Activated CD4-positive, CD25-positive, alpha-beta regulatory T cell treated with anti-CD3 and anti-CD28 coated beads, Interleukin-2, amount 50 U/mL, for 72 hours (primary cell): ENCODE measurements at regions not wholly inside any gene's neighbourhood (a gene's known extent, or its start where the extent isn't known, plus 50 kb on each side); places are given as distances from the start of the nearest gene placed in this dataset.

Experiments used
- DNase-seq: peaks from one replicate; pipeline ENCODE4 v3.0.0; 2021

DNA sequence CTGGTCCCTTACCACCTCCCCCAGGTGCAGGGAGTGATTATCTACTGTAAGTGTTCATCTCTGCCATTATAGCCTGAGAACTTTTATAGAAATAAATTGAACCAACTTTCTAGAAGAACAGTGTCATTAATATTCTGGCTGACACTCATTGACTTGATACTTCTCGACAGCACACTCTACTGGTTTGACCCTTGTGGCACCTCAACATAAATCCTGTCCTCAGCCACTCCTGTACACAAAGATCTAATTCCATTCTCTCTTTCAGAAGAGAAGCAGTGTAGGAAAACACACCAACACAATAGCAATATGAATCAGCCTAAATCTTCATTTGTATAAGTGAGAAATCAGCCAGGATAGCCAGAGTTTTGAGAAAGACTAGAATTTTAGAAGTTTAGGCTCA, 417.7 kb downstream of the TAF11L14 start:
- no peak for DNase-seq

DNA sequence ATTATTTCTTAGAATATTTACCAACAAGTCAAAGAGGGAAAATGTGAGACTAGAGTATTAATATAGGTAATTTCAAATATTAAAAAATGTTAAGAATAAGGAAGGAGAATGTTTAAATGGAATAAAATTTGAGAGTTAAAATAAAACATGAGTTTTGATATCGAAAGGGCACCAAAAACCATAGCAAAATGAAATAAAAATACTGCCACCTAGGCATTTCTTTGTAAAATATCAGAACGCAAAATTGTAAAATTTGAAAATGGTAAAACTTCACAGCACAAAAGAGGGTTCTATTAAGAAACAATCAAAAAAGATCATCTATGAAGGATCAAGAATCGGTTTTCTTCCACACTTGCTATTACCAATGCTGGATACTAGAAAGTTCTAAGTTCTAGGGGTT, 418.3 kb downstream of the TAF11L14 start:
- no peak for DNase-seq

- no peak for DNase-seq
Measured at GRCh38 chr5:18057725-18058124, 423.5 kb downstream of the TAF11L14 start.

DNA sequence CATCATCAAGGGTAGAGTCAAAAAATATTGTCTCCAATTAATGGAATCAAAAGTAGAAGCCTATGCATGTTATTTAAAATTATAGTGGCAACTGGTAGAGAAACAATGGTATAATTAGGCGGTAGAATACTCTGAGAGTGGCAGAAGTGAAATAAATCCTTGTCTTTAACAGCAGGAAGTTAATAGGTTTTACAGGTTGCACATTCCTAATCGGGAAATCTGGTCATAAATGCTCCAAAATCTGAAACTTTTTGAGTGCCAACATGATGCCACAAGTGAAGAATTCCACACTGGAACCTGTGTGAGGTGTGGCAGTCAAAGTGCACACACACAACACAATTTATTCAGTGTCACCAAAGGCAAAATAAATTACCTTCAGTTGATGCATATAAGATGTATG, 433.4 kb downstream of the TAF11L14 start:
- no peak for DNase-seq

DNA sequence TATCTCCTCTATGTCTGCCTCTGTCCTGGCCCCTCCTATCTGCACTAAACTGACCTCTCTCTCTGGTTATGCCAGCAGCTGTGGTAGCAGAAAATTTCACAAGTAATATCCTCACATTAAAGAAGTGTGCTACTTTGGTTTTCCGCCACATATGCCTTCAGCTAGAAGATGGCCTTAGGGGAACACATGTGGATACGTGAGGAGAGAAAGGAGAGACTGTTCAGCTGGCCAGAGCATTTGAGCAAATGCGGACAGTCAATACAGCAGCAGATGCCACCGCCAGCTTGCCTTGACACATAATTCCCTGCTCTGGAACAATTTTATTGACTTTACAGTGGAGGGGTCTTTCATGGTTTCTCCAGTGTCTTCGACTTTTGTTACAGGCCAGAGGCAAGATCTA, 434.6 kb downstream of the TAF11L14 start:
- DNase-seq = no peak

DNA sequence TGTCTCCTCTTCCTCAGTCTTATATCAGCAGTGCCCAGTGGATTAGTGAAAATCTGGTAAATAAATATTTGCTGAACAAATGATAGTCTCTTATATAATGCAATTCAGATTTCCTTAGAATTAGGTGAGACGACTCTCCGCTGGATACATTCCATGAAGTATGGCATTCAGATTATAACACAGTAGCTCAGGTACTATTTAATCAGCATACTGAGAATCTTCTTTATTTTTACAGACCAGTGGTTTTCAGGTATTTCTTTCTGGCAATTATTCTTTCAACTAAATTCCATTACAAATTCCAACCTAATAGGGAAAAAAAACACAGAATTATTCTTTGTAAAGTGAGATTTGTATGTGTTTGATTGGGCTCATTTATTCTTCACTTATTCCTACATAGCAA, 435.5 kb downstream of the TAF11L14 start:
- DNase-seq = no peak

DNA sequence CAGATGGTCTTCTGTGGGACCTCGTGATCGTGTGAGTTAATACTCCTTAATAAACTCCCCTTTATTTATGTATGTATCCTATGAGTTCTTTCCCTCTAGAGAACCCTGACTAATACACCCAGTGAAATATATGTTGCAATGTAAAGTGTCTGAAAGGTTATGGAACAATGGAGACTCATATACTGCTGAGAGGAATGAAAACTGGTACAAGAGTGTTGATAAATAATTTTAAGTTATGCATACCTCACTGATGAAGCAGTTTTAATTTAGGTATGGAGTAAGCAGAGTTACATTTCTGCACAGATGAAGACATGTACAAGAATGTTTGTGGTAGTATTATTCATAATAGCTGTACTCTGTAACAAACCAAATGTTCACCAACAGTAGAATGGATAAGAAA, 438.3 kb downstream of the TAF11L14 start:
- no peak for DNase-seq

GRCh38 chr5:18074961-18075360, 440.7 kb downstream of the TAF11L14 start:
- no peak for DNase-seq

GRCh38 chr5:18078157-18078556, 443.9 kb downstream of the TAF11L14 start:
- DNase-seq = no peak

DNA sequence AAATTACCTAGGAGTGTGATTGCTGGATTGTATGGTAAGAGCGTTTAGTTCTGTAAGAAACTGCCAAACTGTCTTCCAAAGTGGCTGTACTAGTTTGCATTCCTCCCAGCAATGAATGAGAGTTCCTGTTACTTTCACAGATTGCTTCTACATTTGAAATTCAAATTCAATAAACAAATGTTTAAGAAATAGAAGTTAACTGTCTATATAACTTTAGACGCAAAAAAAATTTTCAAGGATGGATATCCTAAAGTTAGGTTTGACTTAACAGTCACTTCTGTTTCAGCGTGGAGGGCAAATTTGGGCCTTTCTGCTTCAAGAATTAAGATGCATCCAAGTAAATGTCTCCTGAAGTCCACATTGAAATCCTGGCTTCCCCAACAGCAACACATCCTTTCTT, 445.6 kb downstream of the TAF11L14 start:
- DNase-seq = no peak

DNA sequence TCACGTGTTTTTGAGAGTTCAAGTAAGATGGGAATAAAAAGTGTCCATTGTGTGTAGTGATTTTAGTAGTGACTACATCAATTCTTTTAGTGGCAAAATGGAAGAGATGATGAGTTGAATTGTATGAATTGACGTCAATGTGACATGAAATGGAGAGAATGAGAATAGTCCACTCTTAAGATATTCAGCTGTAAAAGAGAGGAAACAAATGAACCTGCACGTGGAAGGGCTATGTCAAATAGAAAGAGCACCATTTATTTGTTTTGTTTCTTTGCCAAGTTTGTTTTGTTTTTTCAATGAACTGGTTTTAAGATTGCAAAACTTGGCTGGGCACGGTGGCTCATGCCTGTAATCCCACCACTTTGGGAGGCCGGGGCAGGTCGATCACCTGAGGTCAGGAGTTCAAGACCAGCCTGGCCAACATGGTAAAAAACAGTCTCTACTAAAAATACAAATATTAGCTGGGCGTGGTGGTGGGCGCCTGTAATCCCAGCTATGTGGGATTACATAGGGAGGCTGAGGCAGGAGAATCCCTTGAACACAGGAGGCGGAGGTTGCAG, 453.8 kb downstream of the TAF11L14 start:
- no peak for DNase-seq

GRCh38 chr5:18090177-18090576, 455.9 kb downstream of the TAF11L14 start:
- no peak for DNase-seq

DNA sequence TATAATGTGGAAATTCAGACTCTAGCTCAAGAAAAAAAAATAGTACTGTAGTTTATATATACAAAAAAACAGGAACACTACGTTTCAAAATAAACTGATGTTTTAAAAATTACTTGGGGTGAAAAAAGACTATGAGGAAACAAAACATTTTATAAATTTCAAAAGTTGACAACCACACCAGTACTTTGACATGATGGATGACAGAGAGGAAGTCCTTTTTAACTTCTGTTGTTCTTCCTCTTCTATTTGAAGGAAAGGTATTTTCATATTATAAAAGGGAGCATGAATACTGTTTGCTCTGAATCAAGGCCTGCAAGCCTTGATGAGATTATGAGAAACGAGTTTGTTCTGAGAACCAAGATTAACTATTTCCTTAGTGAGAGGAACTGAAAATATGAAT, 456.9 kb downstream of the TAF11L14 start:
- DNase-seq = no peak

DNA sequence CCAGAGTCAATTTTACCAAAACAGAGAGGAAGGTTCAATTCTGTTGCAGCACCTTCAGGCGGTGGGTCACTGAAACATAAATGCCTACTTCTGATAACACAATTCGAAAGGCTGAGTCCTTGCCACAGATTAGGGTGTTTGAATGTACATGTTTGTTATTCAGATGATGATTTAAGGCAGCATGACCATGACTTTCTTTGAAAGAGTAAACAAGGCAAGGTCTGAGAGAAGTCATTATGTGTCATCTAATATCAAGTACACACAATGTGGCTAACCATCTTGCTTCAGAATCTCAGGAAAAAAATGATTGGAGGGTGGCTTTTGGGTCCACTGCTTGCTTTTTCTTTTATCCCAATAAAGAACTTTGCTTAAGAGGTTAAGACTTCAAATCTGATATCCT, 457.5 kb downstream of the TAF11L14 start:
- DNase-seq = no peak

DNA sequence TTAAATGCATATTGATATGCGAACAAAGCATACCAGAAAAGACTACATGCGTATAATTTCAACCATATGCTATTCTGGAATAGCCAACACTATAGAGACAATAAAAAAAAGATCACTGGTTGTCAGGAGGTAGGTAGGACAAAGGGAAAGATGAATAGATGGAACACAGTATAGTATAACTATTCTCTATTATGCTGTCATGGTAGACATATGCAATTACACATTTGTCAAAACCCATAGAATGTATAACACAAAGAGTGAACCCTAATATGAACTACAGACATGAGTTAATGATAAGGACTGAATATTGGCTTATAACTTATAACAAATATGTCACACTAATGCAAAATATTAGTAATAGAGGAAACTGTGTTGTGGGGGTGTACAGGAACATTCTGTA, 460.8 kb downstream of the TAF11L14 start:
- DNase-seq = no peak

GRCh38 chr5:18097817-18098216, 463.6 kb downstream of the TAF11L14 start:
- DNase-seq = no peak

- DNase-seq = no peak
Measured at GRCh38 chr5:18098691-18099090, 464.4 kb downstream of the TAF11L14 start.

- no peak for DNase-seq
Measured at GRCh38 chr5:18099261-18099660, 465.0 kb downstream of the TAF11L14 start.

DNA sequence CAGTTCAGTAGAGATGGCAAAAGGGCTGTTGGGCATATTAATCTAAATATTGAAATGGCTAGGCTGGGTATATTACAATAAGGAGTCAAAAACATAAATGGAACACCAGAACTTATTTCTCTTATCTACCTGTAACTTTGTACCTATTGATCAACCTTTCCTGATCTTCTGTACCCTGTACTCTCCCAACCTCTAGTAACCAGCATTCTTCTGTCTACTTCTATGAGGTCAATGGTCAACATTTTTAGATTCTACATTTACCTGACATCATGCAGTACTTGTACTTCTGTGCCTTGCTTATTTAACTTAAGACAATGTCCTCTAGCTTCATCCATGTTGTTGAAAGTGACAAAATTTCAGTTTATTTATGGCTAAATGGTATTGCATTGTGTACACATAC, 467.3 kb downstream of the TAF11L14 start:
- no peak for DNase-seq

DNA sequence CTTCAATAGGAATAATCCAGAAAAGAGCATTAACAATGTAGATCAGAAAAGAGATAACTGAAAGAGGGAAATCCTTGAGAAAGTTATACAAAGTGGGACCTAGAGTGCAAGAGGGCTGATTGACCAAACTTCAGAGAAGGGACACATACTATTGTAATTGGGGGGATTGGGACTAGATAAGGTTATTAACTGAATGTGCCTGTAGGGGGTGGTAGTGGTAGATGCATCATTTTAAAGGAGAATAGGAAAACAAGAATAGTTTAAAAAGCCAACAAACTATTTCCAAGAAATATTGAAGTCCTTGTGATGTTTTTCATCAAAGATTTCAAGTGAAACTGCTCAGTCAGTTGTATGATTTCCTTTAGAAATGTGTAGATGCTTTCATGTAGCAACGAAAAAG, 468.5 kb downstream of the TAF11L14 start:
- DNase-seq = no peak

DNA sequence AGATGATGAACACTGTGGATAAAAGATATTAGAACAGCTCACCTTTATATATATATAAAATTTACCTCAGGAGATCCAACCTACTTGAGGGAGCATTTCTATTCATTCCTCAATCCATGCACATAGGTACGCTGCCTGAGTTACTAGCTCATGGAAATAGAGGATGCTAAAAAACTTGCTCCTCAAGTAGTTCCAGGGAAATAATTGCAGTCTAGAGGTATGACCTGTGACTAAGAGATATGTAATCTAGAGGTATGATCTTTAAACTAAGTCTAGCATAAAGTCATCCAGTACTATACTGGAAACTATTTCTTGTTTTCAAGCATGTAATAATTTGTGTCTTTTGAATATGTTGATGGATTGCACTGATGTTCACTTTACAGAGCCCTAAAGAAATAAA, 471.2 kb downstream of the TAF11L14 start:
- no peak for DNase-seq

DNA sequence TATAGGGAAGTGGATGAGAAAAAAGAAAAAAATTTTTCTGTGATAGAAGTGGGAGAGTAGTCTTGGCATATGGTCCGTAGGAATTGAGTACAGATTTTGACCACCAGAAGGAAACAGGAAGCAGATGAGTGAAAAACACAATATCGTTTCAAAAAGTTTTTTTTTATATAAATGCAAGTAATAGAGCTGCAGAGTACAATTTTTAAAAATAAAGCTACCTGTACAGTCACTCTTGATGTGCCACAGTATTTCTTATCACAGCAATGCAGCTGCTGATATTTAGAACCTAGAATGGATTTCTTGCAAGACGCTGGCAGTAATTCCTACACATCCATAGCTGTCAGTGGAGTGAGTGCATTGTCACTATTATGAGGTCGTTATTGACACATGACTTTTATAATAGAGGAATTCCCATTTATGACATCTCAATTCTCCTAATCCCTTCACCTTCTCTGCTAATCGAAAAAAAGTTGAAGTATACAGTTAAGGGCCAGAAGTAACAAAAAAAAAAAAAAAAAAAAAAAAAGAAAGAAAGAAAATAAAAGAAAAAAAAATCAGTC, 477.7 kb downstream of the TAF11L14 start:
- DNase-seq = no peak

- no peak for DNase-seq
Measured at GRCh38 chr5:18113721-18114120, 479.5 kb downstream of the TAF11L14 start.

- DNase-seq = no peak
Measured at GRCh38 chr5:18114151-18114757, 480.0 kb downstream of the TAF11L14 start.

GRCh38 chr5:18117968-18118367, 483.7 kb downstream of the TAF11L14 start:
- DNase-seq = no peak
